Upper lobe of left lung (tissue), 6 donors: ENCODE measurements at regions not wholly inside any gene's neighbourhood (a gene's known extent, or its start where the extent isn't known, plus 50 kb on each side); places are given as distances from the start of the nearest gene placed in this dataset.

Experiments used
- ATAC-seq, 2 donors: fragments of 200-7000 bp; cut with Tn5 transposase; one replicate each; pipeline ENCODE4 v1.9.1; 2022; ENCODE audit warnings: mild to moderate bottlenecking in 2 of 2, moderate library complexity in 2 of 2; ENCODE audit not compliant: low FRiP score in 2 of 2
- DNase-seq, 2 donors: peaks; one replicate each; pipeline ENCODE4 v3.0.0-alpha.2; 2019 to 2020
- H3K27ac ChIP-seq, 4 donors: fragments of 200-600 bp; sonication (generic); one replicate each; pipeline ENCODE4 v1.5.1; 2016 to 2019
- H3K27me3 ChIP-seq, 4 donors: fragments of 200-600 bp; sonication (generic); one replicate each; pipeline ENCODE4 v1.5.1; 2017 to 2019
- H3K36me3 ChIP-seq, 4 donors: fragments of 200-600 bp; sonication (generic); one replicate each; pipeline ENCODE4 v1.5.1; 2016 to 2019
- H3K4me1 ChIP-seq, 4 donors: fragments of 200-600 bp; sonication (generic); one replicate each; pipeline ENCODE4 v1.5.1; 2018 to 2019
- H3K4me3 ChIP-seq, 4 donors: fragments of 200-600 bp; sonication (generic); one replicate each; pipeline ENCODE4 v1.5.1; 2017 to 2019; ENCODE audit warnings: mild to moderate bottlenecking in 2 of 4, moderate library complexity in 1 of 4
- H3K9me3 ChIP-seq, 4 donors: fragments of 200-600 bp; sonication (generic); one replicate each; pipeline ENCODE4 v1.5.1; 2018 to 2019
- CTCF ChIP-seq, 6 experiments: fragments of 450-650 bp in 4 of 6; fragments of 200-600 bp in 2 of 6; sonication (generic) in 2 of 6; IDR thresholded peaks; one replicate each; pipeline ENCODE4 v1.5.1; 2016 to 2019; ENCODE audit warnings: antibody characterized with exemption in 6 of 6
- EP300 ChIP-seq, 4 donors: sonication (generic); formaldehyde crosslinking; IDR thresholded peaks; one replicate each; pipeline ENCODE4 v1.5.1; 2017; ENCODE audit warnings: antibody characterized with exemption in 4 of 4, control low read depth in 2 of 4
- POLR2A ChIP-seq, 4 donors: fragments of 450-650 bp; IDR thresholded peaks; one replicate each; pipeline ENCODE4 v1.5.1; 2016 to 2017; ENCODE audit warnings: antibody characterized with exemption in 4 of 4, mild to moderate bottlenecking in 2 of 4
- POLR2AphosphoS5 ChIP-seq, 2 donors: sonication (generic); formaldehyde crosslinking; IDR thresholded peaks; one replicate each; pipeline ENCODE4 v1.5.1; 2017; ENCODE audit warnings: antibody characterized with exemption in 2 of 2
- WGBS, 2 donors: methylation state at CpG; one replicate each; pipeline ENCODE4 v1.1.5; 2017 to 2018; 5-methylcytosine and 5-hydroxymethylcytosine counted together
- donor health status: DM: no; HTN: no; CAD: no; lungs with moderate emphysema.
- donor health status: DM: no; HTN: yes; CAD: no; lungs with severe emphysema.

- TF ChIP-seq POLR2A (IDR thresholded peaks at IDR 0.05), result no peak
- no peak for TF ChIP-seq EP300 (IDR thresholded peaks at IDR 0.05)
- TF ChIP-seq POLR2AphosphoS5 (IDR thresholded peaks at IDR 0.05), result no peak
- no peak for TF ChIP-seq CTCF (IDR thresholded peaks at IDR 0.05)
- DNase-seq (no peak), ATAC-seq (no peak)
- H3K9me3 ChIP-seq, result no peaks in the 10 kb centered on the region
- no peaks in the 10 kb centered on the region for H3K27me3 ChIP-seq
- no peak overlapping the region for H3K4me3 ChIP-seq
- H3K27ac ChIP-seq, result no peak overlapping the region
- H3K36me3 ChIP-seq, result no peaks in the 10 kb centered on the region
- H3K4me1 ChIP-seq, result peaks cover 0 to 5% (median 0%) of the 10 kb centered on the region in 4 donors
Observed at GRCh38 chr4:56130606-56131155, 181.9 kb downstream of the CEP135 start.

GRCh38 chr4:56129431-56129861, 180.7 kb downstream of the CEP135 start:
- 65 to 73% methylated on average over 7 of the region's 7 CpGs for WGBS, 2 donors
- H3K36me3 ChIP-seq, result no peaks in the 10 kb centered on the region
- ATAC-seq (peak; percentile 21 to 76), DNase-seq (peak; percentile 6 to 64)
- no peak for TF ChIP-seq POLR2AphosphoS5 (IDR thresholded peaks at IDR 0.05)
- TF ChIP-seq POLR2A (IDR thresholded peaks at IDR 0.05), result no peak
- peak in 3 of 6 experiments; percentile 31 to 45 (median 43) for TF ChIP-seq CTCF (IDR thresholded peaks at IDR 0.05)
- no peak for TF ChIP-seq EP300 (IDR thresholded peaks at IDR 0.05)
- H3K4me1 ChIP-seq, result peaks cover 0 to 5% (median 0%) of the 10 kb centered on the region in 4 donors
- H3K9me3 ChIP-seq, result no peaks in the 10 kb centered on the region
- H3K4me3 ChIP-seq, result no peak overlapping the region
- no peaks in the 10 kb centered on the region for H3K27me3 ChIP-seq
- H3K27ac ChIP-seq, result no peak overlapping the region

GRCh38 chr4:56128213-56128612, 179.5 kb downstream of the CEP135 start:
- peaks cover 0 to 4% (median 0%) of the 10 kb centered on the region in 4 donors for H3K4me1 ChIP-seq
- TF ChIP-seq POLR2A (IDR thresholded peaks at IDR 0.05) (no peak), CTCF (IDR thresholded peaks at IDR 0.05) (no peak), EP300 (IDR thresholded peaks at IDR 0.05) (no peak), POLR2AphosphoS5 (IDR thresholded peaks at IDR 0.05) (no peak)
- H3K9me3 ChIP-seq, result no peaks in the 10 kb centered on the region
- no peaks in the 10 kb centered on the region for H3K36me3 ChIP-seq
- H3K27me3 ChIP-seq, result no peaks in the 10 kb centered on the region
- no peak overlapping the region for H3K4me3 ChIP-seq
- DNase-seq (no peak), ATAC-seq (no peak)
- H3K27ac ChIP-seq, result no peak overlapping the region
- 21 to 37% methylated on average over 2 of the region's 2 CpGs for WGBS, 2 donors

- 74 to 81% methylated on average over 2 to 3 of the region's 3 CpGs for WGBS, 2 donors
- TF ChIP-seq CTCF (IDR thresholded peaks at IDR 0.05), result no peak
- no peak for TF ChIP-seq POLR2A (IDR thresholded peaks at IDR 0.05)
- no peak for TF ChIP-seq EP300 (IDR thresholded peaks at IDR 0.05)
- TF ChIP-seq POLR2AphosphoS5 (IDR thresholded peaks at IDR 0.05), result no peak
- H3K36me3 ChIP-seq, result no peaks in the 10 kb centered on the region
- H3K4me3 ChIP-seq, result no peak overlapping the region
- no peaks in the 10 kb centered on the region for H3K4me1 ChIP-seq
- no peaks in the 10 kb centered on the region for H3K9me3 ChIP-seq
- ATAC-seq, result no peak
- H3K27me3 ChIP-seq, result no peaks in the 10 kb centered on the region
- DNase-seq, result no peak
- H3K27ac ChIP-seq, result no peak overlapping the region
Observed at GRCh38 chr4:56127716-56128115, 179.0 kb downstream of the CEP135 start.

- H3K27ac ChIP-seq, result no peak overlapping the region
- no peaks in the 10 kb centered on the region for H3K27me3 ChIP-seq
- TF ChIP-seq POLR2AphosphoS5 (IDR thresholded peaks at IDR 0.05) (no peak), EP300 (IDR thresholded peaks at IDR 0.05) (no peak), CTCF (IDR thresholded peaks at IDR 0.05) (no peak), POLR2A (IDR thresholded peaks at IDR 0.05) (no peak)
- WGBS, 2 donors, result 73 to 82% methylated on average over 1 of the region's 1 CpG
- H3K4me1 ChIP-seq, result no peaks in the 10 kb centered on the region
- ATAC-seq (no peak), DNase-seq (no peak)
- no peaks in the 10 kb centered on the region for H3K9me3 ChIP-seq
- no peak overlapping the region for H3K4me3 ChIP-seq
- no peaks in the 10 kb centered on the region for H3K36me3 ChIP-seq
Observed at GRCh38 chr4:56123547-56123946, 174.8 kb downstream of the CEP135 start.
